GM12864 (cell line): ENCODE measurements at regions not wholly inside any gene's neighbourhood (a gene's known extent, or its start where the extent isn't known, plus 50 kb on each side); places are given as distances from the start of the nearest gene placed in this dataset.

ENCODE experiments used
- DNase-seq: peaks from one replicate; pipeline ENCODE4 v3.0.0-alpha.2; 2011; ENCODE audit warnings: low read depth
- H3K4me3 ChIP-seq: 2 replicates; pipeline ENCODE4 v1.5.1; 2011; ENCODE audit warnings: mild to moderate bottlenecking, low read depth, low read length, control low read depth
- TF ChIP-seq, protein P1 (sequence below): IDR thresholded peaks from 2 replicates; pipeline ENCODE4 v1.5.1; 2011; ENCODE audit warnings: low read depth, mild to moderate bottlenecking, moderate library complexity, low read length, control low read depth, inconsistent platforms; ENCODE audit errors: missing control alignments

DNA sequence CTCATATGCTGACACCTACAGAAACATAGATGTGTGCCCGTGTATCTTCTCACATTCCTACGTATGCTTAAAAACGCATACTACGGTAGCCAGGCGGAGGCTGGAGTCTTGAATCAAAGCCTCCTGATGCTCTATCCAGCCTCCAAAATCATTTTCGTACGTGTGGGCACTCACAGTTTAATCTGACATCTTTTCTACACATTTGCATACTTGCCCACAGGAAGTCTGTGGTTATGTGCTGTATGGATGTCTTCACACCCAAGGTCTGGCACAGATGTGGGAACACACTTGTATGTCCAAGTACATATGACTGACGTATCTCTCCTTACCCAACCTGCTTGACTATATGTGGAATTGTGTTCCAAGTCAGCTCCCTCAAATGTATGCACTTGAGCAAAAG, 561.8 kb upstream of the CADM1 start:
- TF ChIP-seq, protein P1, sequence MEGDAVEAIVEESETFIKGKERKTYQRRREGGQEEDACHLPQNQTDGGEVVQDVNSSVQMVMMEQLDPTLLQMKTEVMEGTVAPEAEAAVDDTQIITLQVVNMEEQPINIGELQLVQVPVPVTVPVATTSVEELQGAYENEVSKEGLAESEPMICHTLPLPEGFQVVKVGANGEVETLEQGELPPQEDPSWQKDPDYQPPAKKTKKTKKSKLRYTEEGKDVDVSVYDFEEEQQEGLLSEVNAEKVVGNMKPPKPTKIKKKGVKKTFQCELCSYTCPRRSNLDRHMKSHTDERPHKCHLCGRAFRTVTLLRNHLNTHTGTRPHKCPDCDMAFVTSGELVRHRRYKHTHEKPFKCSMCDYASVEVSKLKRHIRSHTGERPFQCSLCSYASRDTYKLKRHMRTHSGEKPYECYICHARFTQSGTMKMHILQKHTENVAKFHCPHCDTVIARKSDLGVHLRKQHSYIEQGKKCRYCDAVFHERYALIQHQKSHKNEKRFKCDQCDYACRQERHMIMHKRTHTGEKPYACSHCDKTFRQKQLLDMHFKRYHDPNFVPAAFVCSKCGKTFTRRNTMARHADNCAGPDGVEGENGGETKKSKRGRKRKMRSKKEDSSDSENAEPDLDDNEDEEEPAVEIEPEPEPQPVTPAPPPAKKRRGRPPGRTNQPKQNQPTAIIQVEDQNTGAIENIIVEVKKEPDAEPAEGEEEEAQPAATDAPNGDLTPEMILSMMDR: no peak
- H3K4me3 ChIP-seq: no peak overlapping the region
- no peak for DNase-seq

DNA sequence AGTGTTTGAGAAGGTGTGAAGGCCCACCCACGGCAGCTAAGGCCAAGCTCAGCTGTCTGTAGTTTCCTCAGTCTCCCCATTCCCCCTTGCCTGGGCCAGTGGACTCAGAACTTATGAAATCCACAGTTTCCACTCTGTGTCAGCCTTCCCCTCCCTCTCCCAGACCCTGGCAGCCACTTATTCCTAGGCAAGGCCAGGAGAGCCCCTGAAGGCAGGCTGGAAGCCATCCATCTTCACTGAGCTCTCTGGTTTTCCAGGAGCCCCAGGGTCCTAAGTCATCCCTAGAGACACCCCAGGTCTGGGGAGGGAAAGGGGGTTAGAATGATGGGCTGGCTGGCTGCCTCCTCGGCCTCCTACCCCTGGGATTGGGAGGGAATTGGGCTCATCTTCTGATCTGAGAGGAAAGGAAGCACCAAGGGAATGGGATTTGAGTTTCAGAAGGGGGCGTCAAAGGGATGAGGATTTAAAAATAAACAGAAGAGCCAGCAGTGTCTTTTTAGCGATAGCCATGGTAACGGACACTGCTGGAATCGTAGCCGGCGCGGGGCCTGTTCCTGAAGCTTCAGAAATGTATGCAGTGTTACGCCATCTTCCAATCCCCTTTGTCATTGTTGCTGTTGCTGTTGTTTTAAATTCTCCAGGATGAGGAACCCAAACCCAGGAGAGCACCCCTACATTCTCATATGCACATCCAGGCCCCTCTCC, 561.1 kb upstream of the CADM1 start:
- TF ChIP-seq, protein P1: no peak
- DNase-seq: no peak
- H3K4me3 ChIP-seq: no peak overlapping the region

DNA sequence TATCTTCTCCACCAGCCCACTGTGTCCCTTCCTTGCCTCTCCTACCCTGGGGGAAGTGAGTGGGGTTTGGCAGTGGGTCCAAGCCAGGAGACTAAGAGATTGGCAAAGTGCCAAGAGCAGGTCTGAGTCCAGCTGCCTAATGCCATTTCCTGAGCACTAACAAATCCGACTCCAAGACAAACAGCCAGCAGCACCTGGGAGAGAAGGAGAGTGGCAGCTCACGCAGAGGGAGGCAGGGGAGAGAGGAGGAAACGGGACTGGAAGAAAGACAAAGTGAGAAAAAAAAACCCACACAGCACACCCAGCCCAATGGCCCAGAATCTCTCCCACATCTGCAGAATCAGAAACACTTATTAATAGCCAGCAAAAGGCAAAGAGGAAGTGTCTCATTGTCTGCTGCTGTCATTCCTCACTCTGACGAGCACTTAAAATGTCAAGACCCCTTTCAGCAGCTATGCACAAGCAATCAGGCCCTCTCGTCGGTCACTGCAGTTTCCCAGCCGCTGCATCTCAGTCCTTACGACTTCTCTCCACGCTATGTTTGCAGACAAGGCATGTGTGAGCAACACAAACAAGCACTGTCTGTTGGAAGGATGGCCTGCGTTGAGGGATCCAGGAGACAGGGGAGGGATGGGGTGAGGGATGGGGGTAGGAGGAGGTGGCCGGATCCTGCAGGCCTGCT, 558.4 kb upstream of the CADM1 start:
- DNase-seq: no peak
- H3K4me3 ChIP-seq: no peak overlapping the region
- TF ChIP-seq, protein P1: no peak

DNA sequence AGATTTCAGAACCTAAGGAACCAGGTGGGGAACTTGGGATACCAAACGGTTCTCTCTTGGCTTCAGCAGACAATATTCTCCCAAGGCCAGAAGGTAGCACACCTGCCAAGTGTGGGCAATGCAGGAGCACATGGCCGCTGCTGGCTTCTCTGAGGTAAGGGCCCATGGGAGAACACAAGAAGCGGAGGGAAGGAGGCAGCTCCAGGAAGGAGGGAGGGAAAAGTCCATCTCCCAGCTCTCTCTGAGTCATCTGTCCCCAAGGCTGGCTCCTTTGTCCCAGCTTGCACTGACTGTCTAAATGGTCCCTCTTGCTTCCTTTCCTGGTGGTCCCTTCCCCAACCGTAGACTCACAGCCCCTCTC, 557.9 kb upstream of the CADM1 start:
- no peak overlapping the region for H3K4me3 ChIP-seq
- DNase-seq: no peak
- TF ChIP-seq, protein P1: no peak

DNA sequence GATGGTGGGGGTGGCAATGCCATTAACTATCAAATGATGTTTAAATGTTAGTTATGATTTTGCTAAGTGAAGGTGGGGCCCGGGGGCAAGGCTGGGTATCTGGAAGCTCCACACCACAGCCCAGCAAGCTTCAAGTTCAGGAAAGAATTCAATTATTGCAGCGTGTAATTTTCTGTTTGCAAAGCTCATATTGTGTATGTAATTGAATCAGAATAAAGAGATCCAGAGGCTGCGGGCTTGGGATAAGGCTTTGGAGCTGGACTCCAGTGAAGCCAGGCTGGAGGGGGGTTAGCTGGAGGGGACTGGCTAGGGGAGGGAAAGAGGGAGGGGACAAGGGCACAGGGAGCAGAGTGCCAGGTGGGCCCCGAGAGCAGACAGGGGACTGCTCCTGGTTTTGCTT, 557.1 kb upstream of the CADM1 start:
- DNase-seq: no peak
- TF ChIP-seq, protein P1: no peak
- no peak overlapping the region for H3K4me3 ChIP-seq

DNA sequence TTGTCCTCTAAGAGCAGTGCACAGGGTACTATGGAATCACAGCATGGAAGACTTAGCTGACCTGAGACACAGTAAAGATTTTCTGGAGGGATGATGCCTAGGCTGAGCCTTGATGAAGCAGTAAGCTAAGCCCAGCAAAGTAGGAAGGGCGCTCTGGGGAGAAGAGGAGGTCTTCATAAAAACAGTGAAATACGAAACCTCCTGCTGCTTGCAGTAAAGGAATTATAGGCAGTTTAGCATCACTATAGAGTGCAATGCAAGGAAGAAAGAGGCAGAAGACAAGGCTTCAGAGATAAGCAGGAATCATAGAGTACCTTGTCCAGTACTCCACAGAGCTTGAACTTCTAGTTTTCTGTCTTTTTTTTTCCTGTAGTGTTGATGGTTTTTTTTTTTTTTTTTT, 555.7 kb upstream of the CADM1 start:
- TF ChIP-seq, protein P1: no peak
- H3K4me3 ChIP-seq: no peak overlapping the region
- DNase-seq: no peak

DNA sequence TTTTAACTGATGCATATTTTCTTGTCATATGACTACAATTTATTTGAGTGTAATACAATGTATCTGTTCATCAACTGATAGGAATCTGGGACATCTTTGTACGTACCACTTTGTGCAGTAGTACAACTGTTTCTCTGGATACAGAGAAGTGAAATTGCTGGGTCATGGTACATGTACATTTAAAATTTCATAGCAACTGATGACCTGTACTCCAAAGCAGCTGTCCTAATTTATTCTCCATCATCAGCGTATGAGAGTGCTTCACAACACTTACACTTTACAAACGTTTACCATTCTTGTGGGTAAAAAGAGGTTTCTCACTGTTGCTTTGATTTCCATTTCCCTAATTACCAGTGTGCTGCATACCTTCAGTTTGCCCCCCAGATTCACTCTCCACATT, 552.8 kb upstream of the CADM1 start:
- TF ChIP-seq, protein P1: no peak
- no peak for DNase-seq

More for the DNA sequence above, 552.8 kb upstream of the CADM1 start:
- no peak overlapping the region for H3K4me3 ChIP-seq
